ENCODE measurements at regions not wholly inside any gene's neighbourhood (a gene's known extent, or its start where the extent isn't known, plus 50 kb on each side); places are given as distances from the start of the nearest gene placed in this dataset.

- Histone ChIP-seq H4K20me1 (ENCODE audit: insufficient read depth, low read length, poor library complexity, severe bottlenecking) (no peaks in the 10 kb centered on the region), H3F3A (ENCODE audit: low read depth) (no peaks in the 10 kb centered on the region), H3K4me1 (ENCODE audit: insufficient read depth, low read length, poor library complexity, severe bottlenecking) (no peaks in the 10 kb centered on the region), H3K4me2 (ENCODE audit: low read depth, low read length, poor library complexity, severe bottlenecking) (no peak overlapping the region), H2AFZ (ENCODE audit: low read length) (no peak overlapping the region), H3K9ac (ENCODE audit: low read depth, low read length, poor library complexity, severe bottlenecking) (no peak overlapping the region), H3K4me3 (ENCODE audit: low read length, poor library complexity, severe bottlenecking) (no peak overlapping the region), H3K9me3 (ENCODE audit: insufficient read depth, low read depth, low read length) (peaks cover 2% of the 10 kb centered on the region; the same call in 1 of the 2 replicates), H3K9me2 (replicated peaks; ENCODE audit: low read depth, low read length) (no peaks in the 10 kb centered on the region), H3K79me2 (ENCODE audit: insufficient read depth, low read length) (no peaks in the 10 kb centered on the region), H3K27me3 (ENCODE audit: insufficient read depth, low read length, poor library complexity, severe bottlenecking) (no peaks in the 10 kb centered on the region), H3K36me3 (ENCODE audit: insufficient read depth, low read length) (no peaks in the 10 kb centered on the region)
- TF ChIP-seq CTCF (conservative IDR thresholded peaks at IDR 0.05; ENCODE audit: low read length) (no peak), EZH2phosphoT487 (IDR thresholded peaks at IDR 0.05; ENCODE audit: borderline replicate concordance) (no peak)
These were observed 735.6 kb downstream of the BRD1 start for GRCh38 chr22:49091917-49092545.

GRCh38 chr22:49091451-49091850 lies 736.2 kb downstream of the BRD1 start:
- no peaks in the 10 kb centered on the region for H3F3A ChIP-seq (ENCODE audit: low read depth)
- no peak overlapping the region for H3K9ac ChIP-seq (ENCODE audit: low read depth, low read length, poor library complexity, severe bottlenecking)
- H3K4me2 ChIP-seq (ENCODE audit: low read depth, low read length, poor library complexity, severe bottlenecking): no peak overlapping the region
- no peaks in the 10 kb centered on the region for H3K36me3 ChIP-seq (ENCODE audit: insufficient read depth, low read length)
- H2AFZ ChIP-seq (ENCODE audit: low read length): no peak overlapping the region
- H3K4me1 ChIP-seq (ENCODE audit: insufficient read depth, low read length, poor library complexity, severe bottlenecking): no peaks in the 10 kb centered on the region
- peaks cover 2% of the 10 kb centered on the region; the same call in 1 of the 2 replicates for H3K9me3 ChIP-seq (ENCODE audit: insufficient read depth, low read depth, low read length)
- H3K79me2 ChIP-seq (ENCODE audit: insufficient read depth, low read length): no peaks in the 10 kb centered on the region
- no peaks in the 10 kb centered on the region for H3K27me3 ChIP-seq (ENCODE audit: insufficient read depth, low read length, poor library complexity, severe bottlenecking)
- H4K20me1 ChIP-seq (ENCODE audit: insufficient read depth, low read length, poor library complexity, severe bottlenecking): no peaks in the 10 kb centered on the region
- TF ChIP-seq CTCF (conservative IDR thresholded peaks at IDR 0.05; ENCODE audit: low read length): no peak
- TF ChIP-seq EZH2phosphoT487 (IDR thresholded peaks at IDR 0.05; ENCODE audit: borderline replicate concordance): no peak
- H3K9me2 ChIP-seq (replicated peaks; ENCODE audit: low read depth, low read length): no peaks in the 10 kb centered on the region
- no peak overlapping the region for H3K4me3 ChIP-seq (ENCODE audit: low read length, poor library complexity, severe bottlenecking)

- no peak overlapping the region for H3K4me3 ChIP-seq (ENCODE audit: low read length, poor library complexity, severe bottlenecking)
- H3K9me3 ChIP-seq (ENCODE audit: insufficient read depth, low read depth, low read length): peaks cover 2% of the 10 kb centered on the region; the same call in 1 of the 2 replicates
- no peaks in the 10 kb centered on the region for H3K9me2 ChIP-seq (replicated peaks; ENCODE audit: low read depth, low read length)
- no peaks in the 10 kb centered on the region for H3F3A ChIP-seq (ENCODE audit: low read depth)
- TF ChIP-seq EZH2phosphoT487 (IDR thresholded peaks at IDR 0.05; ENCODE audit: borderline replicate concordance) (no peak), CTCF (conservative IDR thresholded peaks at IDR 0.05; ENCODE audit: low read length) (no peak)
- no peak overlapping the region for H3K9ac ChIP-seq (ENCODE audit: low read depth, low read length, poor library complexity, severe bottlenecking)
- no peaks in the 10 kb centered on the region for H3K36me3 ChIP-seq (ENCODE audit: insufficient read depth, low read length)
- no peaks in the 10 kb centered on the region for H4K20me1 ChIP-seq (ENCODE audit: insufficient read depth, low read length, poor library complexity, severe bottlenecking)
- H2AFZ ChIP-seq (ENCODE audit: low read length): no peak overlapping the region
- no peaks in the 10 kb centered on the region for H3K79me2 ChIP-seq (ENCODE audit: insufficient read depth, low read length)
- no peaks in the 10 kb centered on the region for H3K4me1 ChIP-seq (ENCODE audit: insufficient read depth, low read length, poor library complexity, severe bottlenecking)
- no peak overlapping the region for H3K4me2 ChIP-seq (ENCODE audit: low read depth, low read length, poor library complexity, severe bottlenecking)
- H3K27me3 ChIP-seq (ENCODE audit: insufficient read depth, low read length, poor library complexity, severe bottlenecking): no peaks in the 10 kb centered on the region
These were observed 736.9 kb downstream of the BRD1 start for GRCh38 chr22:49090853-49091135.
